ENCODE measurements at regions not wholly inside any gene's neighbourhood (a gene's known extent, or its start where the extent isn't known, plus 50 kb on each side); places are given as distances from the start of the nearest gene placed in this dataset.
"Not testable (repeated sequence)": the region's sequence is repeated elsewhere in the genome, so short reads cannot be mapped to it uniquely, and the experiment has no call there.

DNA sequence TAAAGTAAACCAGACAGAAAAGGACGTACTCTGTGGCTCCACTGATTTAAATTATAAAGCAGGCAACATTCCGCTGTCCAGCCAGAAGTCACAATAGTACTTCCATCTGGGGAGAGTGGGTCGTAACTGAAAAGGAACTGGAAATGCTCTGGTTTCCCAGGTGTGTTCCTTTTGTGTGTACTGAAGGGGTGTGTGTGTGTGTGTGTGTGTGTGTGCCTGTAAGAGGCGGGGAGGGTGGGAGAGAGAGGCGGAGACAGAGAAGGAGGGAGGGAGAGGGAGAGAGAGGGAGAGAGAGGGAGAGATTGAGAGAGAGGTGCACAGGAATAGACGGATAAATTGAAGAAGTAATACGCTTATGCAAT lies 178.4 kb upstream of the ZNF184 start:
- no peak overlapping the region for H3K4me3 ChIP-seq (ENCODE audit: low read depth in 1 of 3, low read length in 3 of 3)
- no peak overlapping the region for H3K9ac ChIP-seq (ENCODE audit: low read depth in 1 of 2, low read length in 2 of 2)
- no peak for TF ChIP-seq EGR1 (IDR thresholded peaks at IDR 0.05; ENCODE audit: low read depth in 2 of 2)
- TF ChIP-seq RXRA (IDR thresholded peaks at IDR 0.05), result no peak
- no peak for DNase-seq (ENCODE audit: low spot score)
- 21% methylated on average over 7 of the region's 7 CpGs for WGBS
- H3K27ac ChIP-seq (ENCODE audit: low read depth in 1 of 2, low read length in 2 of 2), result no peak overlapping the region
- H3K27me3 ChIP-seq (ENCODE audit: control insufficient read depth in 4 of 4, insufficient read depth in 4 of 4, low read length in 3 of 4), result peaks cover 0 to 9% (median 3%) of the 10 kb centered on the region in 4 donors
- no peaks in the 10 kb centered on the region for H3K36me3 ChIP-seq (ENCODE audit: control insufficient read depth in 4 of 4, insufficient read depth in 3 of 4, low read depth in 1 of 4, low read length in 3 of 4)
- H3K9me3 ChIP-seq (ENCODE audit: control insufficient read depth in 4 of 4, low read length in 3 of 4), result peaks cover 0 to 7% (median 2%) of the 10 kb centered on the region in 4 donors
- H3K4me1 ChIP-seq (ENCODE audit: control insufficient read depth in 4 of 4, insufficient read depth in 4 of 4, low read length in 3 of 4), result no peaks in the 10 kb centered on the region

DNA sequence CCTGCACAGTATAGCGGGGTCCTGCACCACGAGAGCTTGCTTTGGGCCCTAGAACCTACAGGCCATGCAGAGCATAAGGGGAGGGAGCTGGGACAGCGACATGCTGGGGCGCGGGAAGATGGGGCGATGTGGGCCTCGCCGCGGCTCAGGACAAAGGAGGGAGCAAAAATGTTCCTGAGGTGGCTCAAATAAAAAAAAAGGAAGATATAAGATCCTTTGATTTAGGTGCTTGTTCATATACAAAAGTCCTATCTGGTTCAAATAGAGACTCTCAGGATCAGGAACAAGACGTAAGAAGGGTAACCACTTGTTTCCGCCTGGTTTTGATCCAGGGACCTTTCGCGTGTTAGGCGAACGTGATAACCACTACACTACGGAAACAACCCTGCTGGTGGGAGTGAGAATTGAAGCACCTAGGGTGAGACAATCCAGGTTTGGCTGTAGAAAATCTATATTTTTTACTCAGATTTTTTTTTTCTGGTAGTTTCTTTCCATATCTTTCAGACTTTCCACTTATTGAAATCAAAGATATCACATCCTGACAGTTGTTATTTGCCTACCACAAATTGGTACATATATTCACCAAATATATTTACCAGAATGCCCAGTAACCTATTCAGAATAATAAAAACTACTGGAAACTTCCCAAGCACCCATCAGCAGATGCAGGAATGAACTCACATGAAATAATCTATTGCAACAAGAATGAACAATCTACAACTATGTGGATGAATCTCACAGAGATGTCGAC lies 177.9 kb upstream of the ZNF184 start:
- H3K9me3 ChIP-seq (ENCODE audit: control insufficient read depth in 4 of 4, low read length in 3 of 4), result peaks cover 0 to 7% (median 2%) of the 10 kb centered on the region in 4 donors
- no peak overlapping the region for H3K27ac ChIP-seq (ENCODE audit: low read depth in 1 of 2, low read length in 2 of 2)
- H3K9ac ChIP-seq (ENCODE audit: low read depth in 1 of 2, low read length in 2 of 2), result no peak overlapping the region
- peaks cover 0 to 5% (median 3%) of the 10 kb centered on the region in 4 donors for H3K27me3 ChIP-seq (ENCODE audit: control insufficient read depth in 4 of 4, insufficient read depth in 4 of 4, low read length in 3 of 4)
- TF ChIP-seq, protein P1, sequence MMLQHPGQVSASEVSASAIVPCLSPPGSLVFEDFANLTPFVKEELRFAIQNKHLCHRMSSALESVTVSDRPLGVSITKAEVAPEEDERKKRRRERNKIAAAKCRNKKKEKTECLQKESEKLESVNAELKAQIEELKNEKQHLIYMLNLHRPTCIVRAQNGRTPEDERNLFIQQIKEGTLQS (IDR thresholded peaks at IDR 0.05), result peak; percentile 34
- TF ChIP-seq, protein P2, sequence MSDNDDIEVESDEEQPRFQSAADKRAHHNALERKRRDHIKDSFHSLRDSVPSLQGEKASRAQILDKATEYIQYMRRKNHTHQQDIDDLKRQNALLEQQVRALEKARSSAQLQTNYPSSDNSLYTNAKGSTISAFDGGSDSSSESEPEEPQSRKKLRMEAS (IDR thresholded peaks at IDR 0.05), result no peak
- no peak overlapping the region for H3K4me3 ChIP-seq (ENCODE audit: low read depth in 1 of 3, low read length in 3 of 3)
- no peaks in the 10 kb centered on the region for H3K36me3 ChIP-seq (ENCODE audit: control insufficient read depth in 4 of 4, insufficient read depth in 3 of 4, low read depth in 1 of 4, low read length in 3 of 4)
- DNase-seq (ENCODE audit: low spot score), result no peak
- no peaks in the 10 kb centered on the region for H3K4me1 ChIP-seq (ENCODE audit: control insufficient read depth in 4 of 4, insufficient read depth in 4 of 4, low read length in 3 of 4)
- 8% methylated on average over 17 of the region's 17 CpGs for WGBS

DNA sequence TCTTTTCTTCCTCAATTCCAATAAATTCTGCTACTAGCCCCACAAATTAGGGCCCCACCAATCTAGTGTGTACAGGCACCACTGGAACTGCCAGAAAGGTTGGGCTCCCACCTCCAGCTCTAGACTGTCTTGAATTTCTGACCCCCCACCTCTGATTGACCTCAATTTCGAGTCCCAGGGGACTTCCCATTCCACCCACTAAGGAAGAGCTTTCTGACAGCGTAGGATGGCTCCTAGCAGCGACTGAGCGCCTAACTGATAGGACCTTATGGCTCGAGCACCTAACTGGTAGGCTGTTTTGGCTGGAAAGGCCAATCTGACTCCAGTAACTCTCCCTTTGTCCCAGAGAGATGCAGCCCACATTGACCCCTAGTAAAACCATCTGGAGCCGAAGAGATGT lies 171.6 kb upstream of the ZNF184 start:
- WGBS, result 60% methylated on average over 6 of the region's 6 CpGs
- peaks cover 0 to 2% (median 0%) of the 10 kb centered on the region in 4 donors for H3K27me3 ChIP-seq (ENCODE audit: control insufficient read depth in 4 of 4, insufficient read depth in 4 of 4, low read length in 3 of 4)

DNA sequence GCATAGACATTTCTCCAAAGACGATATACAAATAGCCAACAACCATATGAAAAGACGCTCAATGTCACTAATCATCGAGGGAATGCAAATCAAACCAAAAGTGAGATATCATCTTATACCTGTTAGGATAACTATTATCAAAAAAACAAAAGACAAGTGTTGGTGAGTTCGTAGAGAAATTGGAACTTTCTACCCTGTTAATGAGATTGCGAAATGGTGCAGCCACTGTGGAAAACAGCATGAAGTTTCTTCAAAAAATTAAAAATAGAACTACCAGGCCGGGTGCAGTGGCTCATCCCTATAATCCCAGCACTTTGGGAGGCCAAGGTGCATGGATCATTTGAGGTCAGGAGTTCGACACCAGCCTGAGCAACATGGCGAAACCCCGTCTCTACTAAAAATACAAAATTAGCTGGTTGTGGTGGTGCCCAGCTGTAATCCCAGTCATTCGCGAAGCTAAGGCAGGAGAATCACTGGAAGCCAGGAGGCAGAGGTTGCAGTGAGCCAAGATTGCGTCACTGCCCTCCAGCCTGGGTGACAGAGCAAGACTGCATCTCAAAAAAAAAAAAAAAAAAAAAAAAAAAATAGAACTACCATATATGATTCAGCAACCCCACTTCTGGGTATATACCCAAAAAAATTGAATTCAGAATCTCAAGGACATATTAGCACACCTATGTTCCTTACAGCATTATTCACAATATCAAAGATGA lies 170.0 kb upstream of the ZNF184 start:
- no peak overlapping the region for H3K4me3 ChIP-seq (ENCODE audit: low read depth in 1 of 3, low read length in 3 of 3)
- WGBS, result 76% methylated on average over 12 of the region's 12 CpGs
- DNase-seq (ENCODE audit: low spot score), result no peak
- H3K27me3 ChIP-seq (ENCODE audit: control insufficient read depth in 4 of 4, insufficient read depth in 4 of 4, low read length in 3 of 4), result peaks cover 0 to 2% (median 0%) of the 10 kb centered on the region in 4 donors
- TF ChIP-seq, protein P3, sequence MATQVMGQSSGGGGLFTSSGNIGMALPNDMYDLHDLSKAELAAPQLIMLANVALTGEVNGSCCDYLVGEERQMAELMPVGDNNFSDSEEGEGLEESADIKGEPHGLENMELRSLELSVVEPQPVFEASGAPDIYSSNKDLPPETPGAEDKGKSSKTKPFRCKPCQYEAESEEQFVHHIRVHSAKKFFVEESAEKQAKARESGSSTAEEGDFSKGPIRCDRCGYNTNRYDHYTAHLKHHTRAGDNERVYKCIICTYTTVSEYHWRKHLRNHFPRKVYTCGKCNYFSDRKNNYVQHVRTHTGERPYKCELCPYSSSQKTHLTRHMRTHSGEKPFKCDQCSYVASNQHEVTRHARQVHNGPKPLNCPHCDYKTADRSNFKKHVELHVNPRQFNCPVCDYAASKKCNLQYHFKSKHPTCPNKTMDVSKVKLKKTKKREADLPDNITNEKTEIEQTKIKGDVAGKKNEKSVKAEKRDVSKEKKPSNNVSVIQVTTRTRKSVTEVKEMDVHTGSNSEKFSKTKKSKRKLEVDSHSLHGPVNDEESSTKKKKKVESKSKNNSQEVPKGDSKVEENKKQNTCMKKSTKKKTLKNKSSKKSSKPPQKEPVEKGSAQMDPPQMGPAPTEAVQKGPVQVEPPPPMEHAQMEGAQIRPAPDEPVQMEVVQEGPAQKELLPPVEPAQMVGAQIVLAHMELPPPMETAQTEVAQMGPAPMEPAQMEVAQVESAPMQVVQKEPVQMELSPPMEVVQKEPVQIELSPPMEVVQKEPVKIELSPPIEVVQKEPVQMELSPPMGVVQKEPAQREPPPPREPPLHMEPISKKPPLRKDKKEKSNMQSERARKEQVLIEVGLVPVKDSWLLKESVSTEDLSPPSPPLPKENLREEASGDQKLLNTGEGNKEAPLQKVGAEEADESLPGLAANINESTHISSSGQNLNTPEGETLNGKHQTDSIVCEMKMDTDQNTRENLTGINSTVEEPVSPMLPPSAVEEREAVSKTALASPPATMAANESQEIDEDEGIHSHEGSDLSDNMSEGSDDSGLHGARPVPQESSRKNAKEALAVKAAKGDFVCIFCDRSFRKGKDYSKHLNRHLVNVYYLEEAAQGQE (IDR thresholded peaks at IDR 0.05), result no peak
- no peak for TF ChIP-seq NR2F2 (IDR thresholded peaks at IDR 0.05)
- no peak for TF ChIP-seq YY1 (IDR thresholded peaks at IDR 0.05)
- TF ChIP-seq RXRA (IDR thresholded peaks at IDR 0.05), result no peak
- no peak overlapping the region for H3K27ac ChIP-seq (ENCODE audit: low read depth in 1 of 2, low read length in 2 of 2)
- H3K9ac ChIP-seq (ENCODE audit: low read depth in 1 of 2, low read length in 2 of 2), result no peak overlapping the region
- H3K4me1 ChIP-seq (ENCODE audit: control insufficient read depth in 4 of 4, insufficient read depth in 4 of 4, low read length in 3 of 4), result no peaks in the 10 kb centered on the region
- H3K36me3 ChIP-seq (ENCODE audit: control insufficient read depth in 4 of 4, insufficient read depth in 3 of 4, low read depth in 1 of 4, low read length in 3 of 4), result no peaks in the 10 kb centered on the region
- peaks cover 0 to 2% (median 0%) of the 10 kb centered on the region in 4 donors for H3K9me3 ChIP-seq (ENCODE audit: control insufficient read depth in 4 of 4, low read length in 3 of 4)

More for the DNA sequence above, 171.6 kb upstream of the ZNF184 start:
- TF ChIP-seq HNF4A (conservative IDR thresholded peaks at IDR 0.05), result no peak
- Histone ChIP-seq H3K9ac (ENCODE audit: low read depth in 1 of 2, low read length in 2 of 2) (no peak overlapping the region), H3K4me1 (ENCODE audit: control insufficient read depth in 4 of 4, insufficient read depth in 4 of 4, low read length in 3 of 4) (no peaks in the 10 kb centered on the region), H3K4me3 (ENCODE audit: low read depth in 1 of 3, low read length in 3 of 3) (no peak overlapping the region), H3K36me3 (ENCODE audit: control insufficient read depth in 4 of 4, insufficient read depth in 3 of 4, low read depth in 1 of 4, low read length in 3 of 4) (no peaks in the 10 kb centered on the region), H3K27ac (ENCODE audit: low read depth in 1 of 2, low read length in 2 of 2) (no peak overlapping the region), H3K9me3 (ENCODE audit: control insufficient read depth in 4 of 4, low read length in 3 of 4) (peaks cover 0 to 2% (median 0%) of the 10 kb centered on the region in 4 donors)
- no peak for DNase-seq (ENCODE audit: low spot score)

DNA sequence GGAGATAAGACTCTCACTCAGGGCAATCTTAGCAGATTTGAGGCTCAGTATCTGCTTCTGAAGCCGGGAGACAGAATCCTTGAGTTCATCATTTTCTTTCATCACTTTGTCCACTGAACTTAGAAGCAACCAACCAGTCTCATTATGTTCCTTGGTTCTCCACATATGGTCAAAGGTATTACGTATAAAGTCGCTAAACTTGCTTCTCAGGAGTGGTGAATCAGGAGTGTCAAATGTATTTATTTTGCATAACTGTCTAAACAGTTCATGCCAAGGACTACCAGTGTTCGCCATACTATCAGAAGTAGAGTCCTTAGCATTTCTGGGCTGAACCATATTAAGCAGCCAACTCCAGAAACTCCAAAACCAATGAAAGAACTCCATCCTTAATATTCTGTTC lies 163.0 kb upstream of the ZNF184 start:
- not testable (repeated sequence) for H3K9me3 ChIP-seq (ENCODE audit: control insufficient read depth in 4 of 4, low read length in 3 of 4); H3K4me1 ChIP-seq (ENCODE audit: control insufficient read depth in 4 of 4, insufficient read depth in 4 of 4, low read length in 3 of 4); DNase-seq (ENCODE audit: low spot score); H3K9ac ChIP-seq (ENCODE audit: low read depth in 1 of 2, low read length in 2 of 2); H3K27ac ChIP-seq (ENCODE audit: low read depth in 1 of 2, low read length in 2 of 2); H3K36me3 ChIP-seq (ENCODE audit: control insufficient read depth in 4 of 4, insufficient read depth in 3 of 4, low read depth in 1 of 4, low read length in 3 of 4); H3K4me3 ChIP-seq (ENCODE audit: low read depth in 1 of 3, low read length in 3 of 3)
- 73% methylated on average over 4 of the region's 4 CpGs for WGBS
- H3K27me3 ChIP-seq (ENCODE audit: control insufficient read depth in 4 of 4, insufficient read depth in 4 of 4, low read length in 3 of 4), result peaks cover 0 to 13% (median 5%) of the 10 kb centered on the region in 4 donors

DNA sequence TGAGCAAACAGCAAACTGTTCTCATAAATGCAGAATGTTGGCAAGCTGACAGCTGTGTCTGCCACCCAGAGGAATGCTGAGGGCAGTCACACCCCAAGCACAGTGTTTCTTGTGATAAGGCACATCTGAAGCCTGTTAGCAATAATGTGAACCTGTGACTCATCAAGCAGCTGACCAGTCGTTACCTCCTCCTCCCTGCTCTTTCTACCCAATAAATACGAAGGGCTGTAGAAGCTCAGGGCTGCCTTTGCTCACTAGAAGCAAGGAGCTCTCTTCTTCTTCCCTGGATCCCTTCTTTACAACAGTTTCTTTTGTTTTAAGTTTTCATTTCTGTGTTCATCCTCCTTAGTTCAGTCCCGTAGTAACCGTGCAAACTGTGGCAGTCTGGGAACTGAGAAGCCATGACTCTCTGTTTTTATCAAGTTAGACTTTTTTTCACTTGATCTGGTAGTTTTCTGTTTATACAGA lies 160.3 kb upstream of the ZNF184 start:
- H3K36me3 ChIP-seq (ENCODE audit: control insufficient read depth in 4 of 4, insufficient read depth in 3 of 4, low read depth in 1 of 4, low read length in 3 of 4); H3K9ac ChIP-seq (ENCODE audit: low read depth in 1 of 2, low read length in 2 of 2); H3K4me1 ChIP-seq (ENCODE audit: control insufficient read depth in 4 of 4, insufficient read depth in 4 of 4, low read length in 3 of 4); H3K4me3 ChIP-seq (ENCODE audit: low read depth in 1 of 3, low read length in 3 of 3); H3K9me3 ChIP-seq (ENCODE audit: control insufficient read depth in 4 of 4, low read length in 3 of 4); H3K27ac ChIP-seq (ENCODE audit: low read depth in 1 of 2, low read length in 2 of 2); DNase-seq (ENCODE audit: low spot score): not testable (repeated sequence)
- H3K27me3 ChIP-seq (ENCODE audit: control insufficient read depth in 4 of 4, insufficient read depth in 4 of 4, low read length in 3 of 4), result peaks cover 0 to 16% (median 4%) of the 10 kb centered on the region in 4 donors
- WGBS, result 75% methylated on average over 4 of the region's 4 CpGs
